Adrenal gland (tissue), 5 donors: ENCODE measurements at regions not wholly inside any gene's neighbourhood (a gene's known extent, or its start where the extent isn't known, plus 50 kb on each side); places are given as distances from the start of the nearest gene placed in this dataset.

ENCODE experiments used
- POLR2A ChIP-seq, 2 donors: fragments of 450-650 bp; IDR thresholded peaks; one replicate each; pipeline ENCODE4 v1.6.1; 2017; ENCODE audit warnings: antibody characterized with exemption in 2 of 2, mild to moderate bottlenecking in 2 of 2, moderate library complexity in 1 of 2
- TF ChIP-seq, protein P1 (sequence below), 6 experiments: fragments of 450-650 bp in 4 of 6; fragments of 200-600 bp in 2 of 6; sonication (generic) in 1 of 6; IDR thresholded peaks; 1 replicate in 5 of 6; 2 replicates in 1 of 6; pipeline versions ENCODE4 v1.5.1 to v1.8.0; 2016 to 2021; ENCODE audit warnings: antibody characterized with exemption in 6 of 6, mild to moderate bottlenecking in 2 of 6, moderate library complexity in 1 of 6
- donor health status: DM: no; HTN: no; CAD: no.

DNA sequence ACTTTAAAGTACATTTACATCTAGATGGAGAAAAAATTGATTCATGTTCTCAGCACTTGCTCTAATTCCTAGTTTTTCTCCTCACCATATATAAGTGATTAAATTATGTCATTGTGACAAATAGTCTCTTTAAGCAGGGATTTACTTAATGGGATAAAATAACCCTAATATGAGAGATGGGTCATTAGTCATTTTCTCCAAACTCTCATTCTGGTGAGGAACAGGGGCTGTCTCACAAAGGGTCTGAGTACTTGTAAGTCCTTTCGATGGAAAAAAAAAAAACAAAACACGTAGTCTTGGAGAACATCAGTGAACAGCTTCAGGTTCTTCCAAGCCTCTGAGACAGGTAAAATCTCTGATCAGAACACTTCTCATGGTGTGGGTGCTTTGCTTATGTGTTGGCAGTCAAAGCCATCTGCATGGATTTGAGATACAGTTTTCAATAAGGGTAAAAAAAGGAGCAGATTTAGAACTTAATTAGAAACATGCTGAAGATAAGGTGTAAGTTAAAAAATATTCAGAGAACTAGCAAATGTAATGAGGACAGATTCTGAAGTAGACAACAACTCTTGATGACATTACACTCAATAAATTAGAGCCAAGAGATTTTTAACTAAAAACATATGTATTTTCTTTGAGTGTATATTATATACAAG is 1668.9 kb upstream of the MIR17HG start:
- TF ChIP-seq, protein P1, sequence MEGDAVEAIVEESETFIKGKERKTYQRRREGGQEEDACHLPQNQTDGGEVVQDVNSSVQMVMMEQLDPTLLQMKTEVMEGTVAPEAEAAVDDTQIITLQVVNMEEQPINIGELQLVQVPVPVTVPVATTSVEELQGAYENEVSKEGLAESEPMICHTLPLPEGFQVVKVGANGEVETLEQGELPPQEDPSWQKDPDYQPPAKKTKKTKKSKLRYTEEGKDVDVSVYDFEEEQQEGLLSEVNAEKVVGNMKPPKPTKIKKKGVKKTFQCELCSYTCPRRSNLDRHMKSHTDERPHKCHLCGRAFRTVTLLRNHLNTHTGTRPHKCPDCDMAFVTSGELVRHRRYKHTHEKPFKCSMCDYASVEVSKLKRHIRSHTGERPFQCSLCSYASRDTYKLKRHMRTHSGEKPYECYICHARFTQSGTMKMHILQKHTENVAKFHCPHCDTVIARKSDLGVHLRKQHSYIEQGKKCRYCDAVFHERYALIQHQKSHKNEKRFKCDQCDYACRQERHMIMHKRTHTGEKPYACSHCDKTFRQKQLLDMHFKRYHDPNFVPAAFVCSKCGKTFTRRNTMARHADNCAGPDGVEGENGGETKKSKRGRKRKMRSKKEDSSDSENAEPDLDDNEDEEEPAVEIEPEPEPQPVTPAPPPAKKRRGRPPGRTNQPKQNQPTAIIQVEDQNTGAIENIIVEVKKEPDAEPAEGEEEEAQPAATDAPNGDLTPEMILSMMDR (IDR thresholded peaks at IDR 0.05), result no peak
- no peak for TF ChIP-seq POLR2A (IDR thresholded peaks at IDR 0.05)
